ENCODE measurements at regions not wholly inside any gene's neighbourhood (a gene's known extent, or its start where the extent isn't known, plus 50 kb on each side); places are given as distances from the start of the nearest gene placed in this dataset.

- Histone ChIP-seq H3K27ac (ENCODE audit: low read depth, low read length) (no peak overlapping the region), H3K4me2 (ENCODE audit: low read length) (no peak overlapping the region), H3K9me3 (ENCODE audit: control insufficient read depth, insufficient read depth, low read length) (no peaks in the 10 kb centered on the region), H3K4me3 (ENCODE audit: low read length) (no peak overlapping the region), H3F3A (ENCODE audit: control insufficient read depth, insufficient read depth) (no peaks in the 10 kb centered on the region), H3K79me2 (ENCODE audit: control insufficient read depth, low read length) (no peaks in the 10 kb centered on the region), H4K20me1 (ENCODE audit: control insufficient read depth, insufficient read depth, low read depth, low read length) (no peaks in the 10 kb centered on the region), H3K9me2 (replicated peaks; ENCODE audit: control insufficient read depth, low read length) (no peaks in the 10 kb centered on the region), H3K4me1 (ENCODE audit: control insufficient read depth, low read length) (no peaks in the 10 kb centered on the region), H3K36me3 (ENCODE audit: control insufficient read depth, low read length) (no peaks in the 10 kb centered on the region), H3K27me3 (ENCODE audit: control insufficient read depth, low read length) (no peaks in the 10 kb centered on the region)
- TF ChIP-seq EZH2phosphoT487 (IDR thresholded peaks at IDR 0.05; ENCODE audit: borderline replicate concordance, low read length), result no peak
Measured at GRCh38 chr12:97209997-97210396, 252.6 kb upstream of the RMST start.

DNA sequence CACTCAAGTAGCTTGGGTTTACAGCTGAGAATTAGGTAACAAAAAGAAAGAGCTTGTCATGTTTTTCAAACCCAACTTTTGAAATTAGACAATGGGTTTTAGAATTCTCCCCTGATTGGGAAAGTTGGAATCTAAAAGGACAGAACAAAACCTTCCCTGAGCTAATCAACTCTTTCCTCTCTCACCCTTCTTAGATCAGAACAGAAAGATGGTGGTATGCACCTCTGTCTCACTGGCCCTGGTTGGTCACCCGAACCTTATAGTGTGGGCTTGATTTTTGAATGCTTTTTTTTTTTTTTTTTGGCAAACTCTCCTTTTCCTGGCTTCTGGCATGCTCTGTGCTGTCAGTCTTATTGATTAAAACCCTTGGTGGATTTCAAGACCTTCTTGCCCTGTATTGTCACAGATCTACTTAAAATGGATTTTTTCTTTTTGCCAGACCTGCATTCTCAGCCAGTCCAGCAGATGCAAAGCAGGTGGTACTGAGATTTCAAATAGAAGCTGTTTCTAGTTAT, 251.1 kb upstream of the RMST start:
- H3K4me1 ChIP-seq (ENCODE audit: control insufficient read depth, low read length), result no peaks in the 10 kb centered on the region
- no peak overlapping the region for H3K27ac ChIP-seq (ENCODE audit: low read depth, low read length)
- H4K20me1 ChIP-seq (ENCODE audit: control insufficient read depth, insufficient read depth, low read depth, low read length), result no peaks in the 10 kb centered on the region
- H3K4me2 ChIP-seq (ENCODE audit: low read length), result no peak overlapping the region
- no peaks in the 10 kb centered on the region for H3F3A ChIP-seq (ENCODE audit: control insufficient read depth, insufficient read depth)
- no peak overlapping the region for H3K4me3 ChIP-seq (ENCODE audit: low read length)
- no peak for TF ChIP-seq EZH2phosphoT487 (IDR thresholded peaks at IDR 0.05; ENCODE audit: borderline replicate concordance, low read length)
- TF ChIP-seq, protein P1, sequence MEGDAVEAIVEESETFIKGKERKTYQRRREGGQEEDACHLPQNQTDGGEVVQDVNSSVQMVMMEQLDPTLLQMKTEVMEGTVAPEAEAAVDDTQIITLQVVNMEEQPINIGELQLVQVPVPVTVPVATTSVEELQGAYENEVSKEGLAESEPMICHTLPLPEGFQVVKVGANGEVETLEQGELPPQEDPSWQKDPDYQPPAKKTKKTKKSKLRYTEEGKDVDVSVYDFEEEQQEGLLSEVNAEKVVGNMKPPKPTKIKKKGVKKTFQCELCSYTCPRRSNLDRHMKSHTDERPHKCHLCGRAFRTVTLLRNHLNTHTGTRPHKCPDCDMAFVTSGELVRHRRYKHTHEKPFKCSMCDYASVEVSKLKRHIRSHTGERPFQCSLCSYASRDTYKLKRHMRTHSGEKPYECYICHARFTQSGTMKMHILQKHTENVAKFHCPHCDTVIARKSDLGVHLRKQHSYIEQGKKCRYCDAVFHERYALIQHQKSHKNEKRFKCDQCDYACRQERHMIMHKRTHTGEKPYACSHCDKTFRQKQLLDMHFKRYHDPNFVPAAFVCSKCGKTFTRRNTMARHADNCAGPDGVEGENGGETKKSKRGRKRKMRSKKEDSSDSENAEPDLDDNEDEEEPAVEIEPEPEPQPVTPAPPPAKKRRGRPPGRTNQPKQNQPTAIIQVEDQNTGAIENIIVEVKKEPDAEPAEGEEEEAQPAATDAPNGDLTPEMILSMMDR (IDR thresholded peaks at IDR 0.05; ENCODE audit: low read depth, low read length, poor library complexity, severe bottlenecking), result no peak
- H3K9me3 ChIP-seq (ENCODE audit: control insufficient read depth, insufficient read depth, low read length), result no peaks in the 10 kb centered on the region
- no peaks in the 10 kb centered on the region for H3K27me3 ChIP-seq (ENCODE audit: control insufficient read depth, low read length)
- no peaks in the 10 kb centered on the region for H3K36me3 ChIP-seq (ENCODE audit: control insufficient read depth, low read length)
- no peaks in the 10 kb centered on the region for H3K79me2 ChIP-seq (ENCODE audit: control insufficient read depth, low read length)
- no peaks in the 10 kb centered on the region for H3K9me2 ChIP-seq (replicated peaks; ENCODE audit: control insufficient read depth, low read length)

DNA sequence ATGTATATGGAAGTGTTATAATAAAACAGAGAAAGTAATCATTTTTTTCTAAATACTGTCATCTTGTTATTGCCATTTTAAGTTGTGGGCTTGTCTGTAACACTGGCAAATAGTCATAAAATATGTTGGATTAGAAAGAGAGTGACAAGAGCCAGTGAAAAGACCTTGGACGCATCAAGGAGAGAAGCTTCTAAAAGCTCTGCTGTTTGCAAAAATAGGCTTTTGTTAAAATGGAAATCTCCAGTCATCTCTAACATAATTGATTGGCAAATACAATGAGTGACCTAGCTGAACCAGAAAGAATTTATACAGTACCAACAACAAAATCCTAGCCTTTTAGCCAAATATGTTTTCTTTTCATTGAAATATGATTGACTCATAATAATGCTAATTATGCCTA, 245.8 kb upstream of the RMST start:
- H3F3A ChIP-seq (ENCODE audit: control insufficient read depth, insufficient read depth), result no peaks in the 10 kb centered on the region
- no peaks in the 10 kb centered on the region for H4K20me1 ChIP-seq (ENCODE audit: control insufficient read depth, insufficient read depth, low read depth, low read length)
- no peaks in the 10 kb centered on the region for H3K9me2 ChIP-seq (replicated peaks; ENCODE audit: control insufficient read depth, low read length)
- H3K4me1 ChIP-seq (ENCODE audit: control insufficient read depth, low read length), result no peaks in the 10 kb centered on the region
- H3K27me3 ChIP-seq (ENCODE audit: control insufficient read depth, low read length), result no peaks in the 10 kb centered on the region
- H3K4me2 ChIP-seq (ENCODE audit: low read length), result no peak overlapping the region
- no peak overlapping the region for H3K4me3 ChIP-seq (ENCODE audit: low read length)
- no peaks in the 10 kb centered on the region for H3K79me2 ChIP-seq (ENCODE audit: control insufficient read depth, low read length)
- no peak overlapping the region for H3K27ac ChIP-seq (ENCODE audit: low read depth, low read length)
- H3K36me3 ChIP-seq (ENCODE audit: control insufficient read depth, low read length), result no peaks in the 10 kb centered on the region
- TF ChIP-seq, protein P1 (IDR thresholded peaks at IDR 0.05; ENCODE audit: low read depth, low read length, poor library complexity, severe bottlenecking), result no peak
- TF ChIP-seq EZH2phosphoT487 (IDR thresholded peaks at IDR 0.05; ENCODE audit: borderline replicate concordance, low read length), result no peak
- H3K9me3 ChIP-seq (ENCODE audit: control insufficient read depth, insufficient read depth, low read length), result no peaks in the 10 kb centered on the region

GRCh38 chr12:97222391-97222790, 240.2 kb upstream of the RMST start:
- Histone ChIP-seq H3K79me2 (ENCODE audit: control insufficient read depth, low read length) (no peaks in the 10 kb centered on the region), H3K4me1 (ENCODE audit: control insufficient read depth, low read length) (no peaks in the 10 kb centered on the region), H3K4me3 (ENCODE audit: low read length) (no peak overlapping the region), H3F3A (ENCODE audit: control insufficient read depth, insufficient read depth) (no peaks in the 10 kb centered on the region), H4K20me1 (ENCODE audit: control insufficient read depth, insufficient read depth, low read depth, low read length) (no peaks in the 10 kb centered on the region), H3K27me3 (ENCODE audit: control insufficient read depth, low read length) (no peaks in the 10 kb centered on the region), H3K27ac (ENCODE audit: low read depth, low read length) (no peak overlapping the region), H3K36me3 (ENCODE audit: control insufficient read depth, low read length) (no peaks in the 10 kb centered on the region), H3K9me3 (ENCODE audit: control insufficient read depth, insufficient read depth, low read length) (no peaks in the 10 kb centered on the region), H3K9me2 (replicated peaks; ENCODE audit: control insufficient read depth, low read length) (no peaks in the 10 kb centered on the region), H3K4me2 (ENCODE audit: low read length) (no peak overlapping the region)
- no peak for TF ChIP-seq EZH2phosphoT487 (IDR thresholded peaks at IDR 0.05; ENCODE audit: borderline replicate concordance, low read length)
- TF ChIP-seq, protein P1 (IDR thresholded peaks at IDR 0.05; ENCODE audit: low read depth, low read length, poor library complexity, severe bottlenecking), result no peak

Measured in DOHH2 (cell line).